Fibroblast of villous mesenchyme (primary cell): ENCODE measurements at regions not wholly inside any gene's neighbourhood (a gene's known extent, or its start where the extent isn't known, plus 50 kb on each side); places are given as distances from the start of the nearest gene placed in this dataset.
A peak's percentile ranks its signal among the peaks of the same experiment; 100 is the strongest.
"Not testable (repeated sequence)": the region's sequence is repeated elsewhere in the genome, so short reads cannot be mapped to it uniquely, and the experiment has no call there.

ENCODE experiments used
- DNase-seq: peaks from one replicate; pipeline ENCODE4 v3.0.0-alpha.2; 2010; ENCODE audit warnings: low read depth
- H3K4me3 ChIP-seq: 2 replicates; pipeline ENCODE4 v1.5.1; 2011; ENCODE audit warnings: low read depth, mild to moderate bottlenecking, low read length
- TF ChIP-seq, protein P1 (sequence below): IDR thresholded peaks from 2 replicates; pipeline ENCODE4 v1.5.1; 2012; ENCODE audit warnings: low read depth, mild to moderate bottlenecking, low read length; ENCODE audit not compliant: insufficient read depth

DNA sequence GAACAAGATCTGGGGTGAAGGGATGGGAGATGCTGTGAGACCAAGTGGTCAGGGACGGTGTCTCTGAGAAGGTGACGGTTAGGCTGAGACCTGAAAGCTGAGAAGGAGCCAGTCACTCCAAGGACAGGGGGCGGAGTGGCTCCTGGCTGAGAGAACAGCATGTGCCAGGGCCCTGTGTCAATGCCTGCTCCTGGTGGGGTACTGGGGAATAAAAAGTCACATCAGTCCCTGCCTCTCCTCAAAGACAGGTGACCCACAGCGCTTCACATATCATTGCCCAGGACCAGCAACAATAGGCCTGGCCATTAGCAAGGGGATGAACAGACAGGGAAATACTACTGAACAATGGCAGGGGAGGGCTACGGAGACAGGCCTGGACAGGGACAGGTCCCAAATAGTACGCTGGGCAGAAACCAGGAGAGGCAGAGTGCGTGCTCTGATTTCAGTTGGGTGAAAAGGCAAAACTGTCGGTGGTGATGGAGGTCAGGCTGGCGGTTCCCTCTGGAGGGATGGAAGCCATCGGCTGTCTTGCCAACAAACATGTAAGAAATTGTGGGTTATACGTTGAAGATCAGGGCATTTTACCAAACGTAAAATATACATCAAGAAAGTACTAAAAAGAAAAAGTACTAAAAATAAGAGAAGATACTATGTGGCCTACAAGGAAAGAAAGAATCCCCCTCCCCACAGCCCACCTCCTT, 64.3 kb downstream of the C9orf50 start:
- TF ChIP-seq, protein P1, sequence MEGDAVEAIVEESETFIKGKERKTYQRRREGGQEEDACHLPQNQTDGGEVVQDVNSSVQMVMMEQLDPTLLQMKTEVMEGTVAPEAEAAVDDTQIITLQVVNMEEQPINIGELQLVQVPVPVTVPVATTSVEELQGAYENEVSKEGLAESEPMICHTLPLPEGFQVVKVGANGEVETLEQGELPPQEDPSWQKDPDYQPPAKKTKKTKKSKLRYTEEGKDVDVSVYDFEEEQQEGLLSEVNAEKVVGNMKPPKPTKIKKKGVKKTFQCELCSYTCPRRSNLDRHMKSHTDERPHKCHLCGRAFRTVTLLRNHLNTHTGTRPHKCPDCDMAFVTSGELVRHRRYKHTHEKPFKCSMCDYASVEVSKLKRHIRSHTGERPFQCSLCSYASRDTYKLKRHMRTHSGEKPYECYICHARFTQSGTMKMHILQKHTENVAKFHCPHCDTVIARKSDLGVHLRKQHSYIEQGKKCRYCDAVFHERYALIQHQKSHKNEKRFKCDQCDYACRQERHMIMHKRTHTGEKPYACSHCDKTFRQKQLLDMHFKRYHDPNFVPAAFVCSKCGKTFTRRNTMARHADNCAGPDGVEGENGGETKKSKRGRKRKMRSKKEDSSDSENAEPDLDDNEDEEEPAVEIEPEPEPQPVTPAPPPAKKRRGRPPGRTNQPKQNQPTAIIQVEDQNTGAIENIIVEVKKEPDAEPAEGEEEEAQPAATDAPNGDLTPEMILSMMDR, result no peak
- DNase-seq, result no peak
- H3K4me3 ChIP-seq, result no peak overlapping the region

DNA sequence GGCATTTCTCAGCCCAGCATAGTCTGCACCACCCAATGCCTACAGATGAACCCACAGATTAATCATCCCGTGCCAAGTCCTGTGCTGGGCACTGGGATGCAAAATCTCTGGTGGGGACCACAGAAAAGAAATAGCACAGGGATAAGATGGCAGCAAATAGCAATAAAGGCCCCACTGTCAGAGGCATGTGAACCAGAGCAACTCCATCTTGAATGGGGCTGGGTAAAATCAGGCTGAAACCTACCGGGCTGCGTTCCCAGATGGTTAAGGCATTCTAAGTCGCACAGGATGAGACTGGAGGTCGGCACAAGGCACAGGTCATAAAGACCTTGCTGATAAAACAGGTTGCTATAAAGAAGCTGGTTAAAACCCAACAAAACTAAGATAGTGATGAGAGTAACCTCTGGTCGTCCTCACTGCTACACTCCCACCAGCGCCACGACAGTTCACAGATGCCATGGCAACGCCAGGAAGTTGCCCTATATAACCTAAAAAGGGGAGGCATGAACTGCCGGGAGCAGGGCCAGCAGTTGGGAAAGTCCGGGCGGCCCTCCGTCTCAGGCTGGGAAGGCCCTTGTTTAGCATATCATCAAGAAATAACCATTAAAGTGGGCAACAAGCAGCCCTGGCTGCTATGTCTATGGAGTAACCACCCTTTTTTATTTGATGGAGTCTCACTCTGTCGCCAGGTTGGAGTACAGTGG, 65.2 kb downstream of the C9orf50 start:
- no peak overlapping the region for H3K4me3 ChIP-seq
- TF ChIP-seq, protein P1, result no peak
- DNase-seq, result peak; percentile 71

DNA sequence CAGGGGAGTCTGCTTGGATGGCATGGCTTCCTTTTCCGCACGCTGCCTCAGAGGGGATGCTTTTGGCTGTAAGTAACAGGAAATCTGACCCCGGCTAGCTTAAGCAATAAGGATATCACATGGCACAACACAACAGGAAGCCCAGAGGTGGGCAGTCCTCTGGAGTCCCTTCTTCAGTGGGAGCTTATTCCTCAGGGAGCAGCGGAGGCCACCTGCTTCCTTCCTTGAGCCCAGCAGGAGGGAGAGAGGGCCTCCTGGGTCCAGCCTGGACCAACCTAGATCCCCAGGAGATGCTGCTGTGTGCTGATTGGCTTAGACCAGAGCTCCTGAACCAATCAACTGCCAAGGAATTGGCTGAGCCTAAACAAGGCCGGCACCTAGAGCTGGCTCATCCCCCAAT, 66.3 kb downstream of the C9orf50 start:
- DNase-seq, result peak; percentile 24
- TF ChIP-seq, protein P1, result no peak
- no peak overlapping the region for H3K4me3 ChIP-seq

DNA sequence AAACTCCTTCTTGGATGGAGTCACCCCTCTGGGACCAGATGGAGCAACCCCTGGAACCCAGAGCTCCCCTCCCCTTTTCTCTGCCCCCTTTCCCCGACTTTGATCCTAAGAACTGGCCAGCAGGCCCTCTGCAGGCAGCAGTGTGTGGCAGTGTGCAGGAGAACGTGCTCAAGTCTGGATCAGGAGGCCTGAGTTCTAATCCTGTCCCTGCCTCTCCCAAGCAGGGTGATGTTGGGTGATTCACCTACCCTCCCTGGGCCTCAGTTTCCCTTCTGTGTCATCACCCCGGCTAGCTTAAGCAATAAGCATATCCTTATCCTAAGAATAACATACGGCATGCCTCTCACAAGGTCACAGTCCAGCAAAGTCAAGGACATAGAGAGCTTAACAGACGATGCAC, 67.6 kb downstream of the C9orf50 start:
- H3K4me3 ChIP-seq, result no peak overlapping the region
- TF ChIP-seq, protein P1, result no peak
- DNase-seq, result no peak

DNA sequence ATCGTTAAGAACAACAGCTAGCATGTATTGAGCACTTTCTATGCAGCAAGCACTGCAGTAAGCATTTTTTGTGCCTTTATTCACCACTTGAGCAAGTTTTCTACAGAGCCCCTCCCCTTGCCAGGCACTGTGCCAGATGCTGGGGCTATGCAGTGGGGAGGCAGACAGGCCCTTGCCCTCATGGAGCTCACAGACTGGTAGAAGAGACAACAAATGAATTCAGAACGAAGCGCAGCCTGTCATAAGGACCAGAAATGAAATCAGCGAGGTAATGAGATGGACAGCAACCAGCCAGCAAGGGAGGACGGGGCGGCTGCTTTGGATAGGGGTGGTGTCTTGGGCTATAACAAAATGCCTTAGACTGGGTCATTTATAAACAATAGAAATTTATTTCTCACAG, 68.8 kb downstream of the C9orf50 start:
- TF ChIP-seq, protein P1, result no peak
- no peak overlapping the region for H3K4me3 ChIP-seq
- no peak for DNase-seq

DNA sequence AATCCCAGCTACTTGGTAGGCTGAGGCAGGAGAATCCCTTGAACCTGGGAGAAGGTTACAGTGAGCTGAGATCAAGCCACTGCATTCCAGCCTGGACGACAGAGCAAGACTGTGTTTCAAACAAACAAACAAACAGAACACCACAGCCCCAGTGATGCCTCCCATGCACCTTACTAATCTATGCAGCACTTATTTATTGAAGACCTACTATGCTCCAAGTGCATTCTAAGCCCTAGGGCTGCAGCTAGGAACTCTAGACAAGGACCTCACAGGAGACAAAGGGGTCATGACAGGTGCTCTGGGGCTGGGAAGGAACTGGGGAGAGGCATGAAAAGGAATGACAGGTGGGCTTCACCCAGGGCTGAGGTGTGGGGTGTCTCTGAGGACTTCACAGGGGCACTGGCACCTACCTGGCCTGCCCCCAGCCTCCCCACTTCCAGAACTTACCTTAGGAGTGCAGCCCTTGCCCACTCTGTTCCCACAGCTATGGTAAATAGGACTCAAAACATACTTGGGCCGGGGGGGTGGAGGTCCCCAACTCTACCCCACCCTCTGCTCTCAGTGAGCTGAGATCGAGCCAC, 69.4 kb downstream of the C9orf50 start:
- H3K4me3 ChIP-seq, result no peak overlapping the region
- TF ChIP-seq, protein P1, result no peak
- DNase-seq, result no peak

DNA sequence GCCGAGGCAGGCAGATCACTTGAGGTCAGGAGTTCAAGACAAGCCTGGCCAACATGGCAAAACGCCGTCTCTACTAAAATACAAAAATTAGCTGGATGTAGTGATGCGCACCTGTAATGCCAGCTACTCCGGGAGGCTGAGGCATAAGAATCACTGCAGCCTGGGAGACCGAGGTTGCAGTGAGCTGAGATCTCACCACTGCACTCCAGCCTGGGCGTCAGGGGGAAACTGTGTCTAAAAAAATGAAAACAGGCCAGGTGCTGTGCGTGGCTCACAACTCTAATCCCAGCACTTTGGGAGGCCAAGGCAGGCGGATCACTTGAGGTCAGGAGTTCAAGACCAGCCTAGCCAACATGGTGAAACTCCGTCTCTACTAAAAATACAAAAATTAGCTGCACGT, 69.9 kb downstream of the C9orf50 start:
- not testable (repeated sequence) for DNase-seq, H3K4me3 ChIP-seq
